ENCODE measurements at regions not wholly inside any gene's neighbourhood (a gene's known extent, or its start where the extent isn't known, plus 50 kb on each side); places are given as distances from the start of the nearest gene placed in this dataset.

DNA sequence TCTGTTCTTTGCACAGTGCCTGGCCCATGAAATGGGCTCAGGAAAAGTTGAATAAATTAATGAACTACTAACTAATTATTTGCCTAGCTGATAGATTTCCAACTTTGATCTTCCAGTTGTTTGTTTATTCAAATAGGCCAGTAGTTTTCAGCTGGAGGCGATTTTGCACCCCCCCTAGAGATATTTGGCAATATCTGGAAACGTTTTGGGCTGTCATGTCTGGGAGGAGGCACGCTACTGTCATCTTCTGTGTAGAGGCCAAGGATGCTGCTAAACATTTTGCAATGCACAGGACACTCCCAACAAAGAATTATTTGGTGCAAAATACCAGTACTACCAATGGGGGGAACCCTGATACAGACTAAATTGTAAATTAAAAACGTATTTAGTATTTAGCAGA is 81.9 kb downstream of the VCX2 start:
- TF ChIP-seq POLR2AphosphoS5 (IDR thresholded peaks at IDR 0.05) (no peak), POLR2A (IDR thresholded peaks at IDR 0.05) (no peak)
- TF ChIP-seq, protein P1, sequence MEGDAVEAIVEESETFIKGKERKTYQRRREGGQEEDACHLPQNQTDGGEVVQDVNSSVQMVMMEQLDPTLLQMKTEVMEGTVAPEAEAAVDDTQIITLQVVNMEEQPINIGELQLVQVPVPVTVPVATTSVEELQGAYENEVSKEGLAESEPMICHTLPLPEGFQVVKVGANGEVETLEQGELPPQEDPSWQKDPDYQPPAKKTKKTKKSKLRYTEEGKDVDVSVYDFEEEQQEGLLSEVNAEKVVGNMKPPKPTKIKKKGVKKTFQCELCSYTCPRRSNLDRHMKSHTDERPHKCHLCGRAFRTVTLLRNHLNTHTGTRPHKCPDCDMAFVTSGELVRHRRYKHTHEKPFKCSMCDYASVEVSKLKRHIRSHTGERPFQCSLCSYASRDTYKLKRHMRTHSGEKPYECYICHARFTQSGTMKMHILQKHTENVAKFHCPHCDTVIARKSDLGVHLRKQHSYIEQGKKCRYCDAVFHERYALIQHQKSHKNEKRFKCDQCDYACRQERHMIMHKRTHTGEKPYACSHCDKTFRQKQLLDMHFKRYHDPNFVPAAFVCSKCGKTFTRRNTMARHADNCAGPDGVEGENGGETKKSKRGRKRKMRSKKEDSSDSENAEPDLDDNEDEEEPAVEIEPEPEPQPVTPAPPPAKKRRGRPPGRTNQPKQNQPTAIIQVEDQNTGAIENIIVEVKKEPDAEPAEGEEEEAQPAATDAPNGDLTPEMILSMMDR (IDR thresholded peaks at IDR 0.05) = no peak

DNA sequence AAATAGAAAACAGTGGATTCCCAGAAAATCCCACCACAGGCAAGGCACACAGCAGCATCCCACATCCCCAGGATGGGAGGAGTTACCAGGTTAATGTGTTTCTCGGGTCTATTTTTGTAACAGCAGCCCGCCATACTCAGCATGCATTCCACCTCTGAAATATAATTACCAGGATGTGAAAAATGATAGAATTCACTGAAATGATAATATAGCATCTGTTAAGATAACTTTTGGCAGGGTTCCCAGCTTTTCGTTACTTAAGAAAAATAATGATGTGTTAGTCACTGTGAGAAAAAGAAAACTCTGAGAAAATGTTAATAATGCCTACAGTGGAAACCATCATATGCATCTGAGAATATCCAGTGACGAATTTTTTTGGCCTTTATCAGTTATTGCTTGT is 87.1 kb downstream of the VCX2 start:
- TF ChIP-seq, protein P1 (IDR thresholded peaks at IDR 0.05) = no peak
- no peak for TF ChIP-seq POLR2AphosphoS5 (IDR thresholded peaks at IDR 0.05)
- no peak for TF ChIP-seq POLR2A (IDR thresholded peaks at IDR 0.05)
- intact Hi-C loops (cut with DNase I; ENCODE audit: low total_unique reads) = no loop called here

More for the DNA sequence above, 81.9 kb downstream of the VCX2 start:
- Histone ChIP-seq H3K4me3 (no peak overlapping the region), H3K27me3 (no peaks in the 10 kb centered on the region), H3K4me1 (no peaks in the 10 kb centered on the region), H3K27ac (no peak overlapping the region), H3K9me3 (no peaks in the 10 kb centered on the region), H3K36me3 (no peaks in the 10 kb centered on the region)
- intact Hi-C loops (cut with DNase I; ENCODE audit: low total_unique reads) = no loop called here
- DNase-seq (ENCODE audit: low spot score in 2 of 2) = no peak

DNA sequence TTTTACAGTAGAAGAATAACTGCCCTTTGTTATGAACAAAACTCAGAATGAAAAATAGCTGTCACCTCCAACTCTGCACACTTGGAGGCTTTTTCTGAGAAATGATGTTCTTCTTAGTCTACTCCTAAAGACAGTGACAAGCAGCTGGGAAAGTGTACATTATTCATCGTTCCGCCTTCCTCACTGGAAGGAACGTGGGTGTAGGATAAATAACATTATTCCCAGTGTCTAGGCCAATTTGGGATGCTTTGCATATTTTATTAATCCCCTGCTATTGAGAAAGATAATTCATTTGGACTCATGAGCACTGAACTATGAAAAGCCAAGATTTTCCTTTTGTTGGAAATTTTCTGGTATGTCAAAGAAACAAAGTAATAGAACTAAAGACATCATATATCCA is 87.8 kb downstream of the VCX2 start:
- intact Hi-C loops (cut with DNase I; ENCODE audit: low total_unique reads) = no loop called here
- no peak overlapping the region for H3K27ac ChIP-seq
- TF ChIP-seq POLR2A (IDR thresholded peaks at IDR 0.05) (no peak), POLR2AphosphoS5 (IDR thresholded peaks at IDR 0.05) (no peak)
- TF ChIP-seq, protein P1 (IDR thresholded peaks at IDR 0.05) = no peak
- H3K27me3 ChIP-seq = no peaks in the 10 kb centered on the region
- H3K9me3 ChIP-seq = no peaks in the 10 kb centered on the region
- no peaks in the 10 kb centered on the region for H3K4me1 ChIP-seq
- no peak overlapping the region for H3K4me3 ChIP-seq
- no peak for DNase-seq (ENCODE audit: low spot score in 2 of 2)
- no peaks in the 10 kb centered on the region for H3K36me3 ChIP-seq

More for the DNA sequence above, 87.1 kb downstream of the VCX2 start:
- Histone ChIP-seq H3K27ac (no peak overlapping the region), H3K9me3 (no peaks in the 10 kb centered on the region), H3K27me3 (no peaks in the 10 kb centered on the region), H3K4me3 (no peak overlapping the region), H3K4me1 (no peaks in the 10 kb centered on the region), H3K36me3 (no peaks in the 10 kb centered on the region)
- DNase-seq (ENCODE audit: low spot score in 2 of 2) = no peak

- Histone ChIP-seq H3K4me3 (no peak overlapping the region), H3K27me3 (no peaks in the 10 kb centered on the region), H3K9me3 (no peaks in the 10 kb centered on the region), H3K4me1 (no peaks in the 10 kb centered on the region), H3K36me3 (no peaks in the 10 kb centered on the region), H3K27ac (no peak overlapping the region)
- DNase-seq (ENCODE audit: low spot score in 2 of 2) = no peak
- intact Hi-C loops (cut with DNase I; ENCODE audit: low total_unique reads) = no loop called here
- TF ChIP-seq, protein P1 (IDR thresholded peaks at IDR 0.05) = no peak
- no peak for TF ChIP-seq POLR2AphosphoS5 (IDR thresholded peaks at IDR 0.05)
- no peak for TF ChIP-seq POLR2A (IDR thresholded peaks at IDR 0.05)
These were observed 95.4 kb downstream of the VCX2 start for GRCh38 chrX:8075636-8076035.

- intact Hi-C loops (cut with DNase I; ENCODE audit: low total_unique reads) = no loop called here
- Histone ChIP-seq H3K4me1 (no peaks in the 10 kb centered on the region), H3K9me3 (no peaks in the 10 kb centered on the region), H3K4me3 (no peak overlapping the region), H3K27ac (no peak overlapping the region), H3K36me3 (no peaks in the 10 kb centered on the region), H3K27me3 (no peaks in the 10 kb centered on the region)
- no peak for DNase-seq (ENCODE audit: low spot score in 2 of 2)
- TF ChIP-seq, protein P1 (IDR thresholded peaks at IDR 0.05) = no peak
- TF ChIP-seq POLR2AphosphoS5 (IDR thresholded peaks at IDR 0.05) (no peak), POLR2A (IDR thresholded peaks at IDR 0.05) (no peak)
These were observed 103.2 kb downstream of the VCX2 start for GRCh38 chrX:8067754-8068462.

All from breast epithelium (tissue), 4 donors.